Hematopoietic multipotent progenitor cell (in vitro differentiated cells): ENCODE measurements at regions not wholly inside any gene's neighbourhood (a gene's known extent, or its start where the extent isn't known, plus 50 kb on each side); places are given as distances from the start of the nearest gene placed in this dataset.

Experiments
- DNase-seq, 3 donors: peaks; one replicate each; pipeline ENCODE4 v3.0.0-alpha.2; 2011 to 2015; ENCODE audit warnings: low read depth in 2 of 3, low spot score in 2 of 3

DNA sequence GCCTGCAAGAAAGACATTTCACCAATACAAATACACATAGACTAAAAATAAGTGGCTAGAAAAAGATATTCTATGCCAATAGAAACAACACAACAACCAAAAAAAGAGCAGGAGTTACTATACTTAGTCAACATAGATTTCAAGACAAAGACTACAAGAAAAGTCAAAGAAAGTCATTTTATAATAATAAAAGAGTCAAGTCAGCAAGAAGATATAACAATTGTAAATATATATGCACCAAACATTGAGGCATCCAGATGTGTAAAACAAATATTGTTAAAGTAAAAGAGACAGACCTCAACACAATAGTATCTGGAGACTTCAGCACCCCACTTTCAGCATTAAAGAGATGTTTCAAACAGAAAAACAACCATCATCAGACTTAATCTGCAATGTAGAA lies 104.6 kb downstream of the AMY1C start:
- DNase-seq: no peak

GRCh38 chr1:103859721-103860120 lies 110.0 kb downstream of the AMY1C start:
- DNase-seq: no peak

- DNase-seq: no peak
Observed at GRCh38 chr1:103898576-103899345, 149.1 kb downstream of the AMY1C start.

DNA sequence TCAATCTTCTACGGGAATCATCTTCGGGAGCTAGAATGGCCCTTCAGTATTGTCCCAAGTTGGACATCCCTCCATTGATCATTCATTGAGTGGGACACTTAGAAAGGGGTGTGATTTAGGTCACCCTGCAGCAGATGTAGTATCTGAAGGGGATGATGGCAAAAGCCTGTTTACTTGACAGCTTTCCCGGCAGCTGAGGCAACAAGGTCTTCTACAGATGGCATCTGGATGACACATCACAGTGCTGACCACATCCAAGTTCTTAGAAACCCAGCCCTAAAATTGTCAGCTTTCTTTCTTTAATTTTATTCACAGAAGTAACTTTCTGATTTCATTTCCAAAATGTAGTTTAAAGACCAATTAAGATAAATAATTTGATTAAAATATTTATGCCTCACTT lies 150.3 kb downstream of the AMY1C start:
- no peak for DNase-seq

DNA sequence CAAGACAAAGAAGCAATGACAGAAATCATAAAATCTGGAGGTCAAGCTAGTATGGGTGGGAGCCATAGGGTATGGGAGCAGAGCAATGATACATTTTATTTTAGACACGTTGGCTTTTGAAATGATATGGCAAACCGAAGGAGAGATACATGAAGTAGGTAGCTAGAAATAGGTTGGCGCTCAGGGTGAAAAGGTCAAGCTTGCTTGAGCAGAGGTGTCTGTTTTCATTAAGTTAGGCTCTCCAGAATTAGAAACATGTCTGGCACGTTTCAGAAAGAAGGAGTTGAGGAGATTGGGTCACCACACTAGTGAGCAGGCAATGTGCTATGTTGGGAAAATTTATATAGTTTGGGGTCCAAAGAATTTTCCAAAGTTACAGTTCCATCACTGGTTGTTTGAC lies 151.4 kb downstream of the AMY1C start:
- no peak for DNase-seq

DNA sequence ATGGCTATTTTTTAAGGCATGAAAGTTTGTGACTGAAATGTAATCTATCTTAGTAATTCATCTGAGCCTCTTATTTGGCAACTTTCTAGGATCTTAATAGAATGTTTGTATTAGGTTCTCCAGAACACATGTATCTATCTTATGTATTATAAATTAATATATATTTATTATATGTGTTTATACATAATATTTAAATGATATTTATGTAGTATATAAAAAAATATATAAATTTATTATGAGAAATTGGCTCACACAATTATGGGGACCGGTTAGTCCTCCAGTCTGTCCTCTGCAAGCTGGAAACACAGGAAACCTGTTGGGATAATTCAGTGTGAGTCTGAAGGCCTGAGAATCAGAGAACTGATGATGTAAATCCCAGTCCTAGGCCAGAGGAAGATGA lies 155.7 kb downstream of the AMY1C start:
- no peak for DNase-seq

DNA sequence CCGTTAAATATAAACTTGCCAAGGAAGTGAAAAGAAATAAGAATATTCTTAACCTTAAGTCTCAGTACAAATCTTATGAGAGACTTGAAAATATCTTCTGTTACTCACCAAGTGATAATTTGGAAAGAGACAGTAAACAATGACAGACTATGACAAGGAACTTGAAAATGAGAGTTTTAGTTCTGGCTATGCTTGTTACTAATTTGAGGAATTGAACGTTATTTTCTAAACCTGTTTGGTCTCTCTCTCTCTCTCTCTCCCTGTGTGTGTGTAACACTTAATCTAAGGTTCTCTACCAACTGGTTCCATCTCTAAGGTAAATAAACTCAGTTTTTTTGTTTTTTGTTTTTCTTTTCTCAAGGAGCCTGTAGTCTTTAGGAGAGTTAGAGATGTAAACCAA lies 161.8 kb downstream of the AMY1C start:
- no peak for DNase-seq

GRCh38 chr1:103917795-103918194 lies 168.1 kb downstream of the AMY1C start:
- no peak for DNase-seq

GRCh38 chr1:103931891-103932290 lies 182.2 kb downstream of the AMY1C start:
- no peak for DNase-seq

- DNase-seq: no peak
Observed at GRCh38 chr1:103937763-103938357, 188.2 kb downstream of the AMY1C start.

- DNase-seq: peak in 1 of 3 donors; percentile 3
Observed at GRCh38 chr1:103941086-103941485, 191.4 kb downstream of the AMY1C start.

DNA sequence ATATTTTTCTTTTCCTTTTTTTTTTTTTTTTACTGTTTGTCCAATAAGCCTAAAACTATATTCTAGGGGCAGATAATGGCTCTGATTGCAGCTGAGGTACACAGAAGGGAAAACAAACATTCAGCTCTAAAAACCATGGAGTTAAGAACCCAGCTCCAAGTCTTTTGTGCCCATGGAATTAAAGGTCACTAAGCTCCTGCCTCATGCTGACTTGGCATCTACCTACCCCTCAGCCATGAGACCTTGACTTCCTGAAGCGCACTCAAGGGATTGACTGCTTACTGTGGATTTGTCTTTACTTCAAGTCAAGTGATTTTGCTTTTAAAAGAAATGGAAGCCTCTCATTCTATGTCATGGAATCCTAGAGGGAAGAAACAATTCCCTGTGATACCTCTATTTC lies 192.3 kb downstream of the AMY1C start:
- DNase-seq: no peak

- no peak for DNase-seq
Observed at GRCh38 chr1:103945774-103946173, 196.1 kb downstream of the AMY1C start.

GRCh38 chr1:103948526-103948925 lies 198.8 kb downstream of the AMY1C start:
- peak in 2 of 3 donors; percentile 3 to 51 for DNase-seq

DNA sequence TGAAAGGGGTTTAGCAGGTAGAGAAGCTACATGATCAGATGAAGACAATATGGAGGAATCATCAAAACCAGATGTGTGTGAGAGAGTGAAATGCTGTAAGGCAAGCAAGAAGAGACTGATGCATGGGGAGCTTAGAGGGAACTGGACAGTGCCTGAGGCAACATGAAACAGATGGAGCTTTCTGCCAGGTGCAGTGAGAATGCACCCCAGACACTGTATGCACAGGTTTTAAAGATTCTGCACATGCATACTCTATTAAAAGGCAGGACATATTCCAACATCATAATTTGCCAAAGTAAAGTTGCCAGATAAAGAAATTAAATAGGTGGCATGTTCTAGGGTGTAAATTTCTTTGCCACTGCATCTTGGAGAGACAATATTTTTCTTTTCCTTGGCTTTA lies 200.1 kb downstream of the AMY1C start:
- DNase-seq: no peak

DNA sequence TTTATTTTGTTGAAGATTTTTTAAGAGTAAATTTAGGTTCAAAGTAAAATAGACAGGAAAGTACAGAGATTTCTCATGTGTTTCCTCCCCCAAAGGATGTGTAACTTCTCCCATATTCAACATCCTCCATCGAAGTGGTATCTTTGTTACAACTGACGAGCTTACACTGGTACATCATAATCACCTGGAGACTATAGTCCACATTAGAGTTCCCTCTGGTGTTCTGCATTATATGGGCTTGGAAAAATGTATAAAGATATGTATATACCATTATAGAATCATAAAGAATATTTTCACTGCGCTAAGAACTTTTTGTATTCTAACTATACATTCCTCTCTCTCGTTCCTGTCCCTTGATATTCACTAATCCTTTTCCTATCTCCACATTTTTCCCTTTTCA lies 203.7 kb downstream of the AMY1C start:
- DNase-seq: no peak

- no peak for DNase-seq
Observed at GRCh38 chr1:103958699-103959098, 209.0 kb downstream of the AMY1C start.

- no peak for DNase-seq
Observed at GRCh38 chr1:103959565-103959964, 209.9 kb downstream of the AMY1C start.

GRCh38 chr1:103960045-103960444 lies 210.3 kb downstream of the AMY1C start:
- DNase-seq: no peak

- no peak for DNase-seq
Observed at GRCh38 chr1:103960710-103961109, 211.0 kb downstream of the AMY1C start.

DNA sequence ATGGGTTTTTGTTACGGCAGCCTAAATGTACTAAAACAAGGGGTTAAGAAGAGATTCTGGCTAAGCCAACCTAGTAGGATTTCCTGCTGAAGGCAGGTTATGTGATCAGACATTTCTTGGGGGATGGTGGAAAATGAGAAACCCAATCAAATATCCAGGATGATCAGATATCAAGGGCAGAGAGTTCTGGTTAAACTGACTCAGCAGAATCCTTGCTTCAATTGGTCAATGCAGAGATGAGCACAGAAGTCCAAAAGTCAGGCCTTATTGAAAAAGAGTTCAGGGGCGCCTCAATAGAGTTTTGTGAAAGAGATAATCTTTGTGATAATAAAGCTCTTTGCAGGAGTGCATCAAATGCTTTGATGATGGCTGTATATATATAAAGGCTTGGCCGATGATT lies 237.1 kb downstream of the AMY1C start:
- DNase-seq: no peak

DNA sequence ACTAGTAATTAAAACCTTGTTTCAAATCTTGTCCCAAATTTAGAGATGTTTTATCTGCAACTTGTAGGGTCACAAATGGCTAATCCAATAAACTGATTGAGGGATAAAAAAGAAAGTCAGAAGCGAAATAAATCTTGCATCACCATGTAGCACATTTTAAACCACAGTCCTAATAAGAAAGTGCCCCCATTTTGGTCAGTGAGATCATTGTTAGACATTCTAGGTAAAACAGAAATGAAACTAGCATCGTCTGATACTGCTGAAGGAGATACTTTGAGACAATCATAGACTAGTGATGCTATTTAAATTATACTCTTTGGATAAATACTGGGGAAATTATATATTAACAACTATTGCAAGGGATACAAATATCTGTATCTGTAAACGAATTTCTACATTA lies 247.9 kb downstream of the AMY1C start:
- no peak for DNase-seq
